Neural progenitor cell (in vitro differentiated cells): ENCODE measurements at regions not wholly inside any gene's neighbourhood (a gene's known extent, or its start where the extent isn't known, plus 50 kb on each side); places are given as distances from the start of the nearest gene placed in this dataset.

ENCODE experiments used
- DNase-seq: peaks from one replicate; pipeline ENCODE4 v3.0.0-alpha.2; 2016; ENCODE audit warnings: low spot score
- H2AFZ ChIP-seq: fragments of 200-600 bp; sonication (generic); replicated peaks from 2 replicates; pipeline ENCODE4 v1.6.1; 2016; ENCODE audit warnings: antibody characterized with exemption
- H3F3A ChIP-seq: fragments of 200-600 bp; sonication (generic); 2 replicates; pipeline ENCODE4 v1.6.1; 2016; ENCODE audit warnings: antibody characterized with exemption, low read depth
- H3K27ac ChIP-seq: fragments of 200-600 bp; sonication (generic); 2 replicates; pipeline ENCODE4 v1.5.1; 2016; ENCODE audit warnings: mild to moderate bottlenecking
- H3K27me3 ChIP-seq: fragments of 200-600 bp; sonication (generic); 2 replicates; pipeline ENCODE4 v1.6.1; 2016; ENCODE audit warnings: mild to moderate bottlenecking, moderate library complexity
- H3K36me3 ChIP-seq: fragments of 200-600 bp; sonication (generic); 2 replicates; pipeline ENCODE4 v1.5.1; 2016
- H3K4me1 ChIP-seq: fragments of 200-600 bp; sonication (generic); 2 replicates; pipeline ENCODE4 v1.6.1; 2016; ENCODE audit warnings: mixed run types
- H3K4me2 ChIP-seq: fragments of 200-600 bp; sonication (generic); 2 replicates; pipeline ENCODE4 v1.6.1; 2016
- H3K4me3 ChIP-seq: fragments of 200-600 bp; sonication (generic); 2 replicates; pipeline ENCODE4 v1.5.1; 2016
- H3K79me2 ChIP-seq: fragments of 200-600 bp; sonication (generic); 2 replicates; pipeline ENCODE4 v1.6.1; 2016; ENCODE audit warnings: low read depth
- H3K9ac ChIP-seq: fragments of 200-600 bp; sonication (generic); 2 replicates; pipeline ENCODE4 v1.6.1; 2016
- H3K9me3 ChIP-seq: fragments of 200-600 bp; sonication (generic); 2 replicates; pipeline ENCODE4 v1.5.1; 2016; ENCODE audit warnings: low read depth
- H4K20me1 ChIP-seq: fragments of 200-600 bp; sonication (generic); 2 replicates; pipeline ENCODE4 v1.6.1; 2016; ENCODE audit warnings: low read depth
- H3K27ac Mint-ChIP-seq: 3 replicates; pipeline ENCODE4 v1.8.0; 2021; ENCODE audit warnings: mixed read lengths
- H3K27me3 Mint-ChIP-seq: 2 replicates; pipeline ENCODE4 v1.8.0; 2022; ENCODE audit warnings: low read depth, mild to moderate bottlenecking, inconsistent platforms, moderate library complexity, mixed read lengths; ENCODE audit not compliant: insufficient read depth
- H3K36me3 Mint-ChIP-seq: 3 replicates; pipeline ENCODE4 v1.8.0; 2021; ENCODE audit warnings: mixed read lengths
- H3K4me1 Mint-ChIP-seq: 3 replicates; pipeline ENCODE4 v1.8.0; 2021; ENCODE audit warnings: mixed read lengths
- H3K4me3 Mint-ChIP-seq: 3 replicates; pipeline ENCODE4 v1.8.0; 2021; ENCODE audit warnings: mild to moderate bottlenecking, moderate library complexity, mixed read lengths
- H3K9me3 Mint-ChIP-seq: 3 replicates; pipeline ENCODE4 v1.8.0; 2020; ENCODE audit warnings: mixed read lengths
- CTCF ChIP-seq: fragments of 200-600 bp; sonication (generic); IDR thresholded peaks from 2 replicates; pipeline ENCODE4 v1.5.1; 2017; ENCODE audit warnings: antibody characterized with exemption, mild to moderate bottlenecking
- EZH2 ChIP-seq: fragments of 200-600 bp; sonication (generic); IDR thresholded peaks from 2 replicates; pipeline ENCODE4 v1.6.1; 2017; ENCODE audit warnings: antibody characterized with exemption, mild to moderate bottlenecking, moderate library complexity
- EZH2phosphoT487 ChIP-seq: fragments of 200-600 bp; sonication (generic); IDR thresholded peaks from 2 replicates; pipeline ENCODE4 v1.6.1; 2017; ENCODE audit warnings: antibody characterized with exemption

- TF ChIP-seq EZH2, result no peak
- TF ChIP-seq CTCF, result no peak
- no peak for TF ChIP-seq EZH2phosphoT487
- H3K27ac ChIP-seq, result no peak overlapping the region
- H3K9me3 ChIP-seq, result no peaks in the 10 kb centered on the region
- H3K9ac ChIP-seq, result no peak overlapping the region
- Mint-ChIP-seq H3K4me3 (no peak overlapping the region), H3K27ac (no peak overlapping the region), H3K36me3 (peaks cover 3% of the 10 kb centered on the region), H3K27me3 (peaks cover 6% of the 10 kb centered on the region), H3K4me1 (peaks cover 3% of the 10 kb centered on the region), H3K9me3 (peaks cover 6% of the 10 kb centered on the region)
- H3K4me1 ChIP-seq, result no peaks in the 10 kb centered on the region
- no peaks in the 10 kb centered on the region for H3K36me3 ChIP-seq
- no peak for DNase-seq
- no peaks in the 10 kb centered on the region for H3K27me3 ChIP-seq
- H3F3A ChIP-seq, result no peaks in the 10 kb centered on the region
- no peak overlapping the region for H2AFZ ChIP-seq
- H3K4me2 ChIP-seq, result no peak overlapping the region
- no peaks in the 10 kb centered on the region for H3K79me2 ChIP-seq
- H4K20me1 ChIP-seq, result no peaks in the 10 kb centered on the region
- H3K4me3 ChIP-seq, result no peak overlapping the region
Observed at GRCh38 chrX:3191796-3192195, 150.5 kb downstream of the ARSF start.

GRCh38 chrX:3191201-3191600 is 149.9 kb downstream of the ARSF start:
- Mint-ChIP-seq H3K9me3 (peaks cover 3% of the 10 kb centered on the region), H3K27ac (no peak overlapping the region), H3K27me3 (peaks cover 4% of the 10 kb centered on the region), H3K4me1 (peaks cover 3% of the 10 kb centered on the region), H3K4me3 (no peak overlapping the region), H3K36me3 (no peaks in the 10 kb centered on the region)
- no peaks in the 10 kb centered on the region for H3K27me3 ChIP-seq
- no peak overlapping the region for H3K27ac ChIP-seq
- H3K9ac ChIP-seq, result no peak overlapping the region
- no peaks in the 10 kb centered on the region for H3K4me1 ChIP-seq
- no peak overlapping the region for H3K4me2 ChIP-seq
- H3K36me3 ChIP-seq, result no peaks in the 10 kb centered on the region
- H3K9me3 ChIP-seq, result no peaks in the 10 kb centered on the region
- no peaks in the 10 kb centered on the region for H4K20me1 ChIP-seq
- TF ChIP-seq CTCF (no peak), EZH2 (no peak), EZH2phosphoT487 (no peak)
- H2AFZ ChIP-seq, result no peak overlapping the region
- H3K79me2 ChIP-seq, result no peaks in the 10 kb centered on the region
- DNase-seq, result no peak
- H3F3A ChIP-seq, result no peaks in the 10 kb centered on the region
- H3K4me3 ChIP-seq, result no peak overlapping the region

GRCh38 chrX:3184176-3184930 is 143.1 kb downstream of the ARSF start:
- H3K27ac ChIP-seq, result no peak overlapping the region
- Mint-ChIP-seq H3K4me3 (no peak overlapping the region), H3K27ac (no peak overlapping the region), H3K9me3 (peaks cover 2% of the 10 kb centered on the region), H3K4me1 (no peaks in the 10 kb centered on the region), H3K27me3 (peaks cover 3% of the 10 kb centered on the region), H3K36me3 (peaks cover 2% of the 10 kb centered on the region)
- no peak for TF ChIP-seq CTCF
- TF ChIP-seq EZH2phosphoT487, result no peak
- no peak for TF ChIP-seq EZH2
- H4K20me1 ChIP-seq, result no peaks in the 10 kb centered on the region
- H3F3A ChIP-seq, result no peaks in the 10 kb centered on the region
- H3K4me3 ChIP-seq, result no peak overlapping the region
- H3K9ac ChIP-seq, result no peak overlapping the region
- H2AFZ ChIP-seq, result no peak overlapping the region
- H3K27me3 ChIP-seq, result no peaks in the 10 kb centered on the region
- no peaks in the 10 kb centered on the region for H3K9me3 ChIP-seq
- no peaks in the 10 kb centered on the region for H3K36me3 ChIP-seq
- H3K4me1 ChIP-seq, result no peaks in the 10 kb centered on the region
- no peak for DNase-seq
- no peaks in the 10 kb centered on the region for H3K79me2 ChIP-seq
- H3K4me2 ChIP-seq, result no peak overlapping the region
